T-cell (primary cell): ENCODE measurements at regions not wholly inside any gene's neighbourhood (a gene's known extent, or its start where the extent isn't known, plus 50 kb on each side); places are given as distances from the start of the nearest gene placed in this dataset.

Experiments
- ATAC-seq, 4 experiments: fragments of 200-7000 bp in 3 of 4; fragments of 150-1000 bp in 1 of 4; cut with Tn5 transposase; replicated peaks in 1 of 4; 1 replicate in 3 of 4; 2 replicates in 1 of 4; pipeline ENCODE4 v1.10.0; 2021; ENCODE audit warnings: moderate library complexity in 3 of 4, mild to moderate bottlenecking in 2 of 4, moderate number of reproducible peaks in 1 of 4
- CTCF ChIA-PET, 2 donors: fragments of 300-600 bp; sonication (Branson Sonifier 250); formaldehyde crosslinking; loops; one replicate each; lab custom pipeline; 2022; ENCODE audit warnings: antibody characterized with exemption in 2 of 2; lab: Charles Lee
- POLR2A ChIA-PET, 2 donors: fragments of 300-600 bp; sonication (Branson Sonifier 250); formaldehyde crosslinking; loops; one replicate each; lab custom pipeline; 2022; ENCODE audit warnings: antibody characterized with exemption in 2 of 2; lab: Charles Lee
- DNase-seq, 35 experiments: peaks; one replicate each; pipeline versions ENCODE4 v3.0.0 to v3.0.0-alpha.2; 2013 to 2023
- H3K27ac ChIP-seq: one replicate; pipeline ENCODE4 v1.5.1; 2013; ENCODE audit warnings: low read length
- H3K27me3 ChIP-seq, 2 experiments: replicated peaks in 1 of 2; 1 replicate in 1 of 2; 2 replicates in 1 of 2; pipeline versions ENCODE4 v1.6.1 to v1.7.0; 2013; ENCODE audit warnings: low read length in 1 of 2, mixed read lengths in 1 of 2; ENCODE audit not compliant: control insufficient read depth in 2 of 2, insufficient read depth in 2 of 2; ENCODE audit errors: extremely low read depth in 1 of 2
- H3K36me3 ChIP-seq, 2 donors: 1 replicate in 1 of 2; 2 replicates in 1 of 2; pipeline versions ENCODE4 v1.6.1 to v1.7.0; 2013; ENCODE audit warnings: low read length in 1 of 2; ENCODE audit not compliant: control insufficient read depth in 2 of 2, insufficient read depth in 1 of 2; ENCODE audit errors: extremely low read depth in 1 of 2
- H3K4me1 ChIP-seq, 2 experiments: 1 replicate in 1 of 2; 2 replicates in 1 of 2; pipeline versions ENCODE4 v1.6.1 to v1.7.0; 2013; ENCODE audit warnings: low read length in 2 of 2, mixed read lengths in 1 of 2; ENCODE audit not compliant: insufficient read depth in 2 of 2, control insufficient read depth in 1 of 2; ENCODE audit errors: extremely low read depth in 1 of 2
- H3K4me3 ChIP-seq, 2 donors: 1 replicate in 1 of 2; 2 replicates in 1 of 2; pipeline versions ENCODE4 v1.5.1 to v1.7.0; 2013; ENCODE audit warnings: mild to moderate bottlenecking in 2 of 2, low read length in 1 of 2, moderate library complexity in 1 of 2; ENCODE audit not compliant: control insufficient read depth in 1 of 2; ENCODE audit errors: extremely low read depth in 1 of 2
- H3K9me3 ChIP-seq: 2 replicates; pipeline ENCODE4 v1.7.0; 2013
- H3K27ac Mint-ChIP-seq, 2 donors: one replicate each; pipeline ENCODE4 v1.8.0; 2020 to 2021; ENCODE audit warnings: mild to moderate bottlenecking in 2 of 2, mixed read lengths in 2 of 2
- H3K27me3 Mint-ChIP-seq, 2 donors: one replicate each; pipeline ENCODE4 v1.8.0; 2021 to 2022; ENCODE audit warnings: mixed read lengths in 2 of 2
- H3K36me3 Mint-ChIP-seq: one replicate; pipeline ENCODE4 v1.8.0; 2021; ENCODE audit warnings: mixed read lengths
- H3K4me1 Mint-ChIP-seq, 3 donors: one replicate each; pipeline ENCODE4 v1.8.0; 2020 to 2022; ENCODE audit warnings: mixed read lengths in 3 of 3, mild to moderate bottlenecking in 1 of 3
- H3K4me3 Mint-ChIP-seq, 3 donors: one replicate each; pipeline ENCODE4 v1.8.0; 2020 to 2022; ENCODE audit warnings: mild to moderate bottlenecking in 3 of 3, mixed read lengths in 3 of 3, moderate library complexity in 3 of 3
- H3K9me3 Mint-ChIP-seq, 3 donors: one replicate each; pipeline ENCODE4 v1.8.0; 2020 to 2022; ENCODE audit warnings: mixed read lengths in 3 of 3
- WGBS: methylation state at CpG from one replicate; pipeline ENCODE4 v1.1.5; 2013; ENCODE audit warnings: missing lambda C conversion rate; ENCODE audit not compliant: insufficient coverage; 5-methylcytosine and 5-hydroxymethylcytosine counted together

DNA sequence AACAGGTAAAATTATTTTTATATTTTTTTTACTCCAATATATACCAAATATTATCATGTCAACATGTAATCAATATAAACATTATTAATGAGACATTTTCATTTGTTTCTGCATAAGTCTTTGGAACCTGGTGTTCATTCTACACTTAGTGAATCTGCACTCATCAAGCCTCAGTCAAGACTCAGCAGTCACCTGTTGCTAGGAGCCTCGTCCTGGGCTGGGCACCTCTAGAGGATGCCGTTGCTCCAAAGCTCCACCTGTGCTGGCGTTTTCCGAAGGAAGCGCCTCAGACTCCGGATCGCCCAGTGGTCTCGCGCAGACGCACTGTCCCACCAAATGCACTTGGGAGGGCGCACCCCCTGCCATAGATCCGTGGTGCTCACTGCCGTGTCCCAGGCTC is 604.7 kb upstream of the MKI67 start:
- H3K9me3 ChIP-seq, result no peaks in the 10 kb centered on the region
- H3K4me3 Mint-ChIP-seq, result no peak overlapping the region
- H3K36me3 Mint-ChIP-seq, result no peaks in the 10 kb centered on the region
- no peak overlapping the region for H3K27ac ChIP-seq
- peaks cover 0 to 4% of the 10 kb centered on the region in 2 donors for H3K27me3 Mint-ChIP-seq
- H3K27ac Mint-ChIP-seq, result no peak overlapping the region
- H3K36me3 ChIP-seq, result no peaks in the 10 kb centered on the region
- H3K9me3 Mint-ChIP-seq, result no peaks in the 10 kb centered on the region
- WGBS, result 90% methylated on average over 13 of the region's 13 CpGs
- ChIA-PET CTCF (interaction anchor here in 1 of 2 donors (0.6 kb wide), 1 partner anchor 10 kb away, joined by 3 read pairs; no protein-coding TSS in a partner anchor), POLR2A (no interaction called here)
- no peak overlapping the region for H3K4me3 ChIP-seq
- H3K4me1 Mint-ChIP-seq, result no peaks in the 10 kb centered on the region
- no peak for ATAC-seq
- no peaks in the 10 kb centered on the region for H3K4me1 ChIP-seq
- H3K27me3 ChIP-seq, result peaks cover 0 to 16% of the 10 kb centered on the region in 2 experiments
- DNase-seq, result no peak

GRCh38 chr10:128734161-128734560 is 607.9 kb upstream of the MKI67 start:
- no peaks in the 10 kb centered on the region for H3K9me3 ChIP-seq
- Mint-ChIP-seq H3K4me1 (no peaks in the 10 kb centered on the region), H3K27ac (no peak overlapping the region), H3K9me3 (no peaks in the 10 kb centered on the region), H3K36me3 (no peaks in the 10 kb centered on the region), H3K27me3 (peaks cover 0 to 4% of the 10 kb centered on the region in 2 donors), H3K4me3 (no peak overlapping the region)
- POLR2A ChIA-PET, result no interaction called here
- no peaks in the 10 kb centered on the region for H3K36me3 ChIP-seq
- DNase-seq, result no peak
- peaks cover 0 to 12% of the 10 kb centered on the region in 2 experiments for H3K27me3 ChIP-seq
- no peaks in the 10 kb centered on the region for H3K4me1 ChIP-seq
- H3K27ac ChIP-seq, result no peak overlapping the region
- no peak overlapping the region for H3K4me3 ChIP-seq
- CTCF ChIA-PET, result interaction anchor here in 1 of 2 donors (0.5 kb wide), 1 partner anchor 594 kb away, joined by 6 read pairs; no protein-coding TSS in a partner anchor
- WGBS, result 86% methylated on average over 3 of the region's 5 CpGs
- ATAC-seq, result no peak

- Mint-ChIP-seq H3K4me3 (no peak overlapping the region), H3K36me3 (no peaks in the 10 kb centered on the region)
Observed at GRCh38 chr10:128734734-128735133, 608.5 kb upstream of the MKI67 start.

GRCh38 chr10:128735996-128736395 is 609.8 kb upstream of the MKI67 start:
- H3K27ac Mint-ChIP-seq, result no peak overlapping the region
- H3K4me1 ChIP-seq, result no peaks in the 10 kb centered on the region
- ChIA-PET POLR2A (no interaction called here), CTCF (no interaction called here)
- ATAC-seq, result no peak
- no peak for DNase-seq
- H3K36me3 Mint-ChIP-seq, result no peaks in the 10 kb centered on the region
- H3K4me3 Mint-ChIP-seq, result no peak overlapping the region
- no peaks in the 10 kb centered on the region for H3K9me3 ChIP-seq
- no peak overlapping the region for H3K27ac ChIP-seq
- WGBS, result 65% methylated on average over 7 of the region's 8 CpGs
- no peaks in the 10 kb centered on the region for H3K4me1 Mint-ChIP-seq
- peaks cover under 1 to 16% of the 10 kb centered on the region in 2 experiments for H3K27me3 ChIP-seq
- no peaks in the 10 kb centered on the region for H3K9me3 Mint-ChIP-seq
- peaks cover 0 to 8% of the 10 kb centered on the region in 2 donors for H3K27me3 Mint-ChIP-seq
- no peaks in the 10 kb centered on the region for H3K36me3 ChIP-seq
- no peak overlapping the region for H3K4me3 ChIP-seq

More at GRCh38 chr10:128734734-128735133, 608.5 kb upstream of the MKI67 start:
- 85% methylated on average over 3 of the region's 9 CpGs for WGBS
- H3K27me3 ChIP-seq, result peaks cover 0 to 16% of the 10 kb centered on the region in 2 experiments
- Mint-ChIP-seq H3K4me1 (no peaks in the 10 kb centered on the region), H3K27ac (no peak overlapping the region), H3K27me3 (peaks cover 0 to 4% of the 10 kb centered on the region in 2 donors), H3K9me3 (no peaks in the 10 kb centered on the region)
- no peaks in the 10 kb centered on the region for H3K36me3 ChIP-seq
- H3K4me3 ChIP-seq, result no peak overlapping the region
- DNase-seq, result no peak
- no peak overlapping the region for H3K27ac ChIP-seq
- no peaks in the 10 kb centered on the region for H3K4me1 ChIP-seq
- CTCF ChIA-PET, result interaction anchor here in 1 of 2 donors (0.5 kb wide), 1 partner anchor 594 kb away, joined by 6 read pairs; no protein-coding TSS in a partner anchor
- POLR2A ChIA-PET, result no interaction called here
- no peak for ATAC-seq
- H3K9me3 ChIP-seq, result no peaks in the 10 kb centered on the region

- ATAC-seq (no peak), DNase-seq (no peak)
- Mint-ChIP-seq H3K36me3 (no peaks in the 10 kb centered on the region), H3K27me3 (peaks cover 0 to 11% of the 10 kb centered on the region in 2 donors), H3K4me3 (no peak overlapping the region), H3K4me1 (no peaks in the 10 kb centered on the region), H3K27ac (no peak overlapping the region), H3K9me3 (no peaks in the 10 kb centered on the region)
- Histone ChIP-seq H3K36me3 (no peaks in the 10 kb centered on the region), H3K4me1 (no peaks in the 10 kb centered on the region), H3K4me3 (no peak overlapping the region), H3K9me3 (no peaks in the 10 kb centered on the region), H3K27ac (no peak overlapping the region), H3K27me3 (peaks cover 3 to 8% of the 10 kb centered on the region in 2 experiments)
- ChIA-PET POLR2A (no interaction called here), CTCF (no interaction called here)
- WGBS, result 100% methylated on average over 3 of the region's 11 CpGs
Observed at GRCh38 chr10:128738386-128738915, 612.2 kb upstream of the MKI67 start.

GRCh38 chr10:128739930-128740329 is 613.7 kb upstream of the MKI67 start:
- ATAC-seq, result no peak
- CTCF ChIA-PET, result no interaction called here

More at GRCh38 chr10:128739930-128740329, 613.7 kb upstream of the MKI67 start:
- WGBS, result 52% methylated on average over 8 of the region's 9 CpGs
- POLR2A ChIA-PET, result no interaction called here
- H3K36me3 Mint-ChIP-seq, result no peaks in the 10 kb centered on the region
- no peak overlapping the region for H3K4me3 ChIP-seq
- no peak for DNase-seq
- H3K4me1 Mint-ChIP-seq, result no peaks in the 10 kb centered on the region
- H3K9me3 ChIP-seq, result no peaks in the 10 kb centered on the region
- peaks cover 0 to 10% of the 10 kb centered on the region in 2 donors for H3K27me3 Mint-ChIP-seq
- H3K36me3 ChIP-seq, result no peaks in the 10 kb centered on the region
- H3K9me3 Mint-ChIP-seq, result no peaks in the 10 kb centered on the region
- no peak overlapping the region for H3K4me3 Mint-ChIP-seq
- no peak overlapping the region for H3K27ac ChIP-seq
- no peaks in the 10 kb centered on the region for H3K4me1 ChIP-seq
- H3K27ac Mint-ChIP-seq, result no peak overlapping the region
- peaks cover 3% of the 10 kb centered on the region in 2 experiments for H3K27me3 ChIP-seq
